ENCODE measurements at regions not wholly inside any gene's neighbourhood (a gene's known extent, or its start where the extent isn't known, plus 50 kb on each side); places are given as distances from the start of the nearest gene placed in this dataset.

DNA sequence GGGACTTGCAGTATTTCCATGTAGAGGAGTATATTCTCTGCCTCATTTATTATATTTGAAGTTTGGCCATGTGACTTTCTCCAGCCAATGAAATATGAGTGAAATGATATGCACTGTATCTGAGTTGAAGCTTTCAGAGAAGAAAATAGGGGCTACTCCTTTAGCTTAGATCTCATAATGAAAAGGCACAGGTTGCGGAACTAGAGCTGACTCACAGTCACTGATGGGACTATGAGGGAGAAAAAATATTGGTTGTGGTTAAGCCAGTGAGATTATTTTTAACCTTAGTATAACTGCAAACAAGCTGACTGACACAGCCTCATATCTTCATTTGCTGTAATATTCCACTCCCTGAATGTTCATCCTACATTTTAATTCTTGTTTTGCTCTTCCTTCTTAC is 1104.3 kb downstream of the RPA4 start:
- TF ChIP-seq, protein P1, sequence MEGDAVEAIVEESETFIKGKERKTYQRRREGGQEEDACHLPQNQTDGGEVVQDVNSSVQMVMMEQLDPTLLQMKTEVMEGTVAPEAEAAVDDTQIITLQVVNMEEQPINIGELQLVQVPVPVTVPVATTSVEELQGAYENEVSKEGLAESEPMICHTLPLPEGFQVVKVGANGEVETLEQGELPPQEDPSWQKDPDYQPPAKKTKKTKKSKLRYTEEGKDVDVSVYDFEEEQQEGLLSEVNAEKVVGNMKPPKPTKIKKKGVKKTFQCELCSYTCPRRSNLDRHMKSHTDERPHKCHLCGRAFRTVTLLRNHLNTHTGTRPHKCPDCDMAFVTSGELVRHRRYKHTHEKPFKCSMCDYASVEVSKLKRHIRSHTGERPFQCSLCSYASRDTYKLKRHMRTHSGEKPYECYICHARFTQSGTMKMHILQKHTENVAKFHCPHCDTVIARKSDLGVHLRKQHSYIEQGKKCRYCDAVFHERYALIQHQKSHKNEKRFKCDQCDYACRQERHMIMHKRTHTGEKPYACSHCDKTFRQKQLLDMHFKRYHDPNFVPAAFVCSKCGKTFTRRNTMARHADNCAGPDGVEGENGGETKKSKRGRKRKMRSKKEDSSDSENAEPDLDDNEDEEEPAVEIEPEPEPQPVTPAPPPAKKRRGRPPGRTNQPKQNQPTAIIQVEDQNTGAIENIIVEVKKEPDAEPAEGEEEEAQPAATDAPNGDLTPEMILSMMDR (IDR thresholded peaks at IDR 0.05) = no peak
- peaks cover 4 to 5% of the 10 kb centered on the region in 2 donors for H3K9me3 ChIP-seq
- H3K4me3 ChIP-seq = no peak overlapping the region
- no peaks in the 10 kb centered on the region for H3K36me3 ChIP-seq
- no peaks in the 10 kb centered on the region for H3K27me3 ChIP-seq
- H3K27ac ChIP-seq = no peak overlapping the region
- no peak for DNase-seq (ENCODE audit: low spot score)
- no peaks in the 10 kb centered on the region for H3K4me1 ChIP-seq

DNA sequence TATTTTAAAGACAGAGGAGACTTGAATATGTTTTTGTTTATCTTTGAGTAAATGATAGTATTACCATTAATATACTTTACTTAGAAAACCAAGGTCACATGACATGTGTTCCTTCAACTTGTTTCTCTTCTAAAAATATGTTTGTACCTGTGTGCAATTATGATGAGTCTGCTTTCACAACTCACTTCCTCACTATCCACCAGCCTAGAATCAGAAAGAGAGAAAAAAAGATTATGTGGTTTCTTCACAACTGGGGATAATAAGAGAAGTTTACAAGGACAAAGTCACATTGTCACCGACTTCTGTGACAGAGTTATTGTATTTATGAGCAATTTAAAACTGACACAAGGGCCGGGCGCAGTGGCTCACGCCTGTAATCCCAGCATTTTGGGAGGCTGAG is 1112.1 kb downstream of the RPA4 start:
- H3K36me3 ChIP-seq = no peaks in the 10 kb centered on the region
- peaks cover 4 to 5% of the 10 kb centered on the region in 2 donors for H3K9me3 ChIP-seq
- no peak for DNase-seq (ENCODE audit: low spot score)
- H3K27ac ChIP-seq = no peak overlapping the region
- H3K4me3 ChIP-seq = no peak overlapping the region
- H3K4me1 ChIP-seq = no peaks in the 10 kb centered on the region
- TF ChIP-seq, protein P1 (IDR thresholded peaks at IDR 0.05) = no peak
- no peaks in the 10 kb centered on the region for H3K27me3 ChIP-seq

DNA sequence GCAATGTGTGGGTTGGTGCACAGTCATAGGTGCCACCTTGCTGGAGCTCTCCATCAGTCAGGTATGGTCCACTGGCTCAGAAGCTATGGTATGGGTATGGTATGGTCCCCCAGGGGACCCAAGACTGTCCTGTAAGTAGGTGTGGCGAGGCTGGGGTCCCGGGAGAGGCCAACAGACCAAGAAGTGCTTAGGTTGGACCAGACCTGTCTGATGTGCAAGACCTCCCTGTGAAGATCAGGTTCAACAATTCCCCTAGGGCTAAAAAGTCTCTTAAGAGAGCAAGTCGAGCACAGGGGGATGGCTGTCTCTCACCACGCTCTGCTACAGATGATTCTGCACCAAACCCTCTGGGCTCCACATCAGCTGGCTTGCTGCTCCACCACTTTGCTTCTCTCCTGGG is 1145.0 kb downstream of the RPA4 start:
- Histone ChIP-seq H3K27ac (no peak overlapping the region), H3K36me3 (no peaks in the 10 kb centered on the region), H3K4me3 (no peak overlapping the region), H3K4me1 (no peaks in the 10 kb centered on the region), H3K9me3 (no peaks in the 10 kb centered on the region), H3K27me3 (no peaks in the 10 kb centered on the region)
- DNase-seq (ENCODE audit: low spot score) = no peak
- TF ChIP-seq, protein P1 (IDR thresholded peaks at IDR 0.05) = no peak

DNA sequence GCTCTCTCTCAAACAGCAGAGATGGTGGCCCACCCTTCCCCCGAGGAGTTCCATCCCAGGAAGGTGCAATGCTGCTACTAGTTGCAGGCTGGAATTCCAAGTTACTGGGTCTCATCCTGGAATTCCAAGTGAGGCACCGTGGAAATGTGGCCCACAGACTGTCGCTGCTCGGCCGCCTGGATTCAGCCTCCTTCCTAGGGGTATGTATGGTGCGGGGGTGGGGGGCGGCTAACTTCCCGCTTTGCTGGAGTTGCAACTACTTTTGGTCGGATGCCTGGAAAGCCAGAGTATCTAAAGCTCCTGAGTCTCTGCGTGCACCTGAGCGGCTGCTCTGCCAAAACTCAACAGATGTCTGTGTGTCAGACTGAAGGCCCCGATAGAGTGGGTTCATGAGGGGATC is 1146.2 kb downstream of the RPA4 start:
- no peaks in the 10 kb centered on the region for H3K9me3 ChIP-seq
- no peak overlapping the region for H3K27ac ChIP-seq
- H3K27me3 ChIP-seq = no peaks in the 10 kb centered on the region
- H3K4me1 ChIP-seq = no peaks in the 10 kb centered on the region
- TF ChIP-seq, protein P1 (IDR thresholded peaks at IDR 0.05) = no peak
- H3K36me3 ChIP-seq = no peaks in the 10 kb centered on the region
- no peak overlapping the region for H3K4me3 ChIP-seq
- DNase-seq (ENCODE audit: low spot score) = no peak

DNA sequence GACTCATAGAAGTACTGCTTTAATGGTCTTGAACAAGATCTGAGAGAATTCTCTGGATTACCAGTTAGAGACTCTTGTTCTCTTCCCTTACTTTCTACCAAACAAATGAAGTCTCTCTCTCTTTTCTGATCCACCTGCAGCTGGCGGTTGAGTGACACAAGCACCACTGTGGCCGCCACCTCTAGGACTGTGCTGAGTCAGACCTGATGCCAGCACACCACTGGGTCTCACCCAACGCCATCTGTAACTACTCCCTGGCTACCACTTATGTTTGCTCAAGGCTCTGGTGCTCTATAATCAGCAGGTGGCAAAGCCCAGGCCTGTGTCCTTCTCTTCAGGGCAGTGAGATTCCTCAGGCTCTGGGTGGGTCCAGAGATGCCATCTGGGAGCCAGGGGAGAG is 1173.5 kb downstream of the RPA4 start:
- H3K27ac ChIP-seq = no peak overlapping the region
- H3K4me1 ChIP-seq = no peaks in the 10 kb centered on the region
- peaks cover 0 to 6% of the 10 kb centered on the region in 2 donors for H3K9me3 ChIP-seq
- no peak overlapping the region for H3K4me3 ChIP-seq
- H3K36me3 ChIP-seq = no peaks in the 10 kb centered on the region
- no peaks in the 10 kb centered on the region for H3K27me3 ChIP-seq
- TF ChIP-seq, protein P1 (IDR thresholded peaks at IDR 0.05) = no peak
- no peak for DNase-seq (ENCODE audit: low spot score)

DNA sequence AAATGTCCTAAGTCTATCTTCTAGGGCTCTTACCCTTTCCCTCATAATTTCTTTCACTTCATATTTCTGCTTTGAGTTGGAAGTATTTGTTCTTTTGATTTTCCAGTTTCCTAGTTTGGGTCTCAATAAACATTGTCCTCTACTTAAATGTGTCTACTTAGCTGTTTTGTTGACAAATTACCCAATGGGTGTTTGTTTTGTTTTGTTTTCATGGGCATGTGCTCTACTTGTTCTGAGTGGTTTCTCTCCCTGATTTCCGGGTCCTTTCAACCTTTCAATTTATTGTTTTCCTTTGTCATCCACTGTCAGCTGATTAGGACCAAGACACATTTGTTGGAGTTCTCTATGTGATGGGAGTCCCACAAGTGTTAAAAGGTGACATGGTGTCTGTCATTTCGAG is 1181.4 kb downstream of the RPA4 start:
- Histone ChIP-seq H3K4me1 (no peaks in the 10 kb centered on the region), H3K27ac (no peak overlapping the region), H3K36me3 (no peaks in the 10 kb centered on the region), H3K27me3 (no peaks in the 10 kb centered on the region), H3K9me3 (no peaks in the 10 kb centered on the region), H3K4me3 (no peak overlapping the region)
- DNase-seq (ENCODE audit: low spot score) = no peak
- TF ChIP-seq, protein P1 (IDR thresholded peaks at IDR 0.05) = no peak

Data from right atrium auricular region (tissue), 2 donors.